GM10266 (cell line): ENCODE measurements at regions not wholly inside any gene's neighbourhood (a gene's known extent, or its start where the extent isn't known, plus 50 kb on each side); places are given as distances from the start of the nearest gene placed in this dataset.

Source experiments
- DNase-seq: peaks from one replicate; pipeline ENCODE4 v3.0.0; 2012; ENCODE audit errors: extremely low spot score
- CTCF ChIP-seq: IDR thresholded peaks from 2 replicates; pipeline ENCODE4 v1.5.1; 2012; ENCODE audit warnings: mild to moderate bottlenecking, low read depth; ENCODE audit not compliant: control insufficient read depth, insufficient read depth; ENCODE audit errors: missing control alignments

- TF ChIP-seq CTCF: no peak
- DNase-seq: no peak
These were observed 397.5 kb downstream of the TMEM167A start for GRCh38 chr5:82679660-82680059.

GRCh38 chr5:82676661-82677060, 398.5 kb upstream of the RPS23 start:
- DNase-seq: peak; percentile 7
- TF ChIP-seq CTCF: no peak

GRCh38 chr5:82674671-82675070, 396.5 kb upstream of the RPS23 start:
- TF ChIP-seq CTCF: no peak
- DNase-seq: no peak

- TF ChIP-seq CTCF: no peak
- DNase-seq: no peak
These were observed 395.1 kb upstream of the RPS23 start for GRCh38 chr5:82673057-82673809.

- no peak for TF ChIP-seq CTCF
- no peak for DNase-seq
These were observed 392.5 kb upstream of the RPS23 start for GRCh38 chr5:82670692-82671091.

GRCh38 chr5:82669720-82670119, 391.6 kb upstream of the RPS23 start:
- TF ChIP-seq CTCF: no peak
- no peak for DNase-seq

- no peak for TF ChIP-seq CTCF
- no peak for DNase-seq
These were observed 388.2 kb upstream of the RPS23 start for GRCh38 chr5:82666312-82666711.
